ENCODE measurements at regions not wholly inside any gene's neighbourhood (a gene's known extent, or its start where the extent isn't known, plus 50 kb on each side); places are given as distances from the start of the nearest gene placed in this dataset.

DNA sequence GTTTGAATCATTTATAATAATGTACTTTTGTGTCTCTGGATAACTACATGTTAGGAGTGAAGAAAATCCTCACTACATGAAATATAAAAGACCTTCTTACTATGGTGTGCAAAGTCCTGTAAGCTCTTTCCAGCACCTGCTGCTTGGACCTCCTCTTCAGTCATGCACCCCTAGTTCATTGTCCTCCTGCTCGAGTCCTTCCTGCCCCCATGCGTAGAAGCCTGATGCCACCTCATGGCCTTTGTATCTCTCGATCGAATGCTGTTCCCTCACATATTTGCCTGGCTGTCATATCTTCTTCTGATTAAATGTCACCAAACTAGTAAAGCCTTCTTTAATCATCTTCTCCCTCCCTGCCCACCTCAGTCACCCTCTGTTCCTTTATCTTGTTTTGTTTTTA lies 49.9 kb upstream of the SUCLG2 start:
- DNase-seq (no peak), ATAC-seq (no peak)
- CTCF ChIA-PET, result no interaction called here
- H3K4me1 Mint-ChIP-seq, result no peaks in the 10 kb centered on the region
- no peak overlapping the region for H3K27ac Mint-ChIP-seq
- H3K36me3 Mint-ChIP-seq, result no peaks in the 10 kb centered on the region
- H3K4me3 Mint-ChIP-seq, result no peak overlapping the region
- H3K9me3 Mint-ChIP-seq (ENCODE audit: low read depth), result no peaks in the 10 kb centered on the region
- H3K27me3 Mint-ChIP-seq, result no peaks in the 10 kb centered on the region
